Ishikawa (cell line): ENCODE measurements at regions not wholly inside any gene's neighbourhood (a gene's known extent, or its start where the extent isn't known, plus 50 kb on each side); places are given as distances from the start of the nearest gene placed in this dataset.

Experiments
- CREB1 ChIP-seq: IDR thresholded peaks from 2 replicates; pipeline ENCODE4 v1.6.1; 2012; ENCODE audit warnings: low read depth
- EP300 ChIP-seq: IDR thresholded peaks from 2 replicates; pipeline ENCODE4 v1.6.1; 2012; ENCODE audit warnings: borderline replicate concordance
- MAX ChIP-seq: IDR thresholded peaks from 2 replicates; pipeline ENCODE4 v1.6.1; 2012
- RAD21 ChIP-seq: IDR thresholded peaks from 2 replicates; pipeline ENCODE4 v1.6.1; 2012; ENCODE audit warnings: low read depth
- REST ChIP-seq: IDR thresholded peaks from 2 replicates; pipeline ENCODE4 v1.6.1; 2012; ENCODE audit warnings: low read depth, mild to moderate bottlenecking
- TAF1 ChIP-seq: IDR thresholded peaks from 2 replicates; pipeline ENCODE4 v1.6.1; 2012; ENCODE audit warnings: low read depth, mild to moderate bottlenecking
- TCF12 ChIP-seq: IDR thresholded peaks from 2 replicates; pipeline ENCODE4 v1.6.1; 2012; ENCODE audit warnings: low read depth
- USF1 ChIP-seq: IDR thresholded peaks from 2 replicates; pipeline ENCODE4 v1.6.1; 2012
- YY1 ChIP-seq: IDR thresholded peaks from 2 replicates; pipeline ENCODE4 v1.6.1; 2012; ENCODE audit warnings: low read depth
- ZBTB7A ChIP-seq: IDR thresholded peaks from 2 replicates; pipeline ENCODE4 v1.6.1; 2012; ENCODE audit warnings: low read depth

DNA sequence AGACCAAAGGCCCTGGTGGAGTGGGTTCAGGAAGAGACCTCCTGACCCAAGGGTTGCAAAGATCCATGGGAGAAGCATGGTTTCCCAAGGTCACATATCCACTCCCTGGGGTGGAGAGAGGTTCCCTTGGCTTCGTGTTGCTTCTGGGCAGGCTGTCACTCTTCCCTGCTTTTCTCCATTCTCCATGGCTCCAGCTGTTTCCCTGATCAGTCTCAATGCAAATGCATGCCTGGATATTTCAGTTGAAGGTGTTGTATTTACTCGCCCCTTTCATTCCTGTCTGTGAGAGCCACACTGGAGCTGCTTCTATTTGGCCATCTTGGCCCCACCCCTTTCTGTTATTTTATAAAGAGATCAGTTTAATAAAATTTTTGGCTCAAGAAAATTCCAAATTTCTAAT is 95.0 kb upstream of the PLSCR4 start:
- no peak for TF ChIP-seq TAF1
- TF ChIP-seq TCF12 = no peak
- no peak for TF ChIP-seq RAD21
- TF ChIP-seq ZBTB7A = no peak
- TF ChIP-seq MAX = no peak
- no peak for TF ChIP-seq USF1
- no peak for TF ChIP-seq CREB1
- TF ChIP-seq REST = no peak
- no peak for TF ChIP-seq YY1
- TF ChIP-seq EP300 = no peak
